Activated CD4-positive, alpha-beta T cell treated with anti-CD3 and anti-CD28 coated beads, Interleukin-2, amount 50 U/mL, for 48 hours (primary cell): ENCODE measurements at regions not wholly inside any gene's neighbourhood (a gene's known extent, or its start where the extent isn't known, plus 50 kb on each side); places are given as distances from the start of the nearest gene placed in this dataset.

Experiments used
- DNase-seq, 2 experiments: peaks; one replicate each; pipeline ENCODE4 v3.0.0-alpha.2; 2020

DNA sequence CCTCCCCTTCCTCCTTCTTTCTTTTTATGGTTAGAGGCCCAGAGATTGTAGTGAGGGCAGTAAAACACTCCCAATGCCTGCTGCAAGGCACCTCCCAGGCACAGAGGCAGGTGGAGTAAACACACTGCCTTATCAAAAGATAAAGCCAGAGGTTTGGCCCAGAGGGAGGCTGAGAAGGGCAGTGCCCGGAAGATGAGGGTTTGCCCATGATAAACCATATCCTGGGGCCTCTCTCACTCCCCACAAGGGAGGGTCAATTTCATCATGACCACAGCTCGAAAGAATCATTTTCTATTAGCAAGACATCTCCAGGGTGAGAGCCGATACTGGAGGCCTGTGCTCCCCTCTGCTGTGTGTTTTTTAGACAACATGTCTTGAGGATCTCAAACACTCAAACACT is 98.5 kb upstream of the FAM9C start:
- DNase-seq: no peak

DNA sequence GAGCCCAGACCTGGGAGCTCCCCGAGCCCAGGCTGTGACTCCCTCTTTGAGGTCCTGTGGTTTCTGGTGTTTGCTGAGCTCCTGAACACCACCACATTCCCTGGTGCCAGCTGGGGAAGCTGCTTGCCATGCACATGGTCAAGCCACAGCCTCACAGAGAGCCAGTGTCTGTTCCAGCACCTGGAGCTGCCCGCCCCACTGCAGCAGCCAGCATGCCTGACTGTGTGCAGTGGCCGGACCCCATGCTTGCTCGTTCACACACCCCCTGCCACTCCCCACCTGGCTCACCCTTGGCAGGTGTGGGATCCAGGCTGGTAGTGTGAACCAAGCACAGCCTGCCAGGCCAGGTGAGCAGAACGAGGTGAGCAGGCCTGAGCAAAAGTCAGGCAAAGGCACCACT is 95.6 kb upstream of the FAM9C start:
- DNase-seq: no peak

DNA sequence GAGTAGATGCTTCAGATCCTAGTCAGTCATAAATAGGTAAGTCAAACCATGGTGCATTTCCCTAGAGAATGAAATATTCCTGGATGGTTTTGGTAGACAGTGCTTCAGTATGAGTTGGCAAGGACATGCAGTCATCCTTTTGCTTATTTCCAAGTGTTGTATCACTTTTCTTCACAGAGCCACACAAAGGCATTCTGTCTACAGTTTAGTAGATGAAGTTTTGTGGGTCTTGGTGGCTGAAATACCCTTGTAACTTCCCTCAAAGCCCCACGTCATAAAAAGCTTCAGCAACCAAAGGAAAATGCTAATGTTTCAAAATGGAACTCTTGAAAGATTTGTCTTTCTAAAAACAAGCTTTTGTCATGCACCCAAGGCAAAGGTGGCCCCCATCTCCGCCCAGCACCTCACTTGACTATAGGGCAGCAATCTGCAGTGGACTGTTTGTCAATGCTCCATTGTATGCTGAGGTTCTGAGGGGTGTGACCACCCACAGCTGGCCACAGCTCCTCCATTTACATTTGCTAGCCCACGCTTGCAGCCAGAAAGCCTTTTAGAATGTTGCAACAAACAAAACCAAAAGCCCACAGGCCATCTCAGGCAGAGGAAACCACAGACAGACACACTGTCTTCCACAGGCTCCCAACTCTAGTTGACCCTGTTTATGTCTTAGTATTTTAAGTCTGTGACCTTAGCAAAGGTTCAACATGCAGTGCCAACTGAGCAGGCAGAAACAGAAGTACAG is 87.1 kb upstream of the FAM9C start:
- no peak for DNase-seq

DNA sequence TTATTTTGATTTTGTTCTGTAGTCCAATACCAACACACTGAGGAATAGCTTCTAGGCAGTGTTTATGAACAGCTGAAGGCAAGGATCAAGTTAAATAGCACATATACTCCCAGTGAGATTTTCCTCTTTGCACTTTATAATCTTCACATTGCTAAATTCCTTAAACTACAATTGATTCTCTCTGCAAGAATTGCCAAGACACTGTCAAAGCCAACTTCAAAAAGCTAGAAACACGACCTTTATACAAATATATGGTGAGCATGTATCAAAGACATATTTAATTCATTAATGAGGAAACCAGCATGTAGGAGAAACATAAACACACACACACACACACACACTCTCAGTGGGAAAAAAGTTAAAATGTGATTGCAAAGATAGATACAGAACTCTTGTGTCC is 86.4 kb upstream of the FAM9C start:
- no peak for DNase-seq

DNA sequence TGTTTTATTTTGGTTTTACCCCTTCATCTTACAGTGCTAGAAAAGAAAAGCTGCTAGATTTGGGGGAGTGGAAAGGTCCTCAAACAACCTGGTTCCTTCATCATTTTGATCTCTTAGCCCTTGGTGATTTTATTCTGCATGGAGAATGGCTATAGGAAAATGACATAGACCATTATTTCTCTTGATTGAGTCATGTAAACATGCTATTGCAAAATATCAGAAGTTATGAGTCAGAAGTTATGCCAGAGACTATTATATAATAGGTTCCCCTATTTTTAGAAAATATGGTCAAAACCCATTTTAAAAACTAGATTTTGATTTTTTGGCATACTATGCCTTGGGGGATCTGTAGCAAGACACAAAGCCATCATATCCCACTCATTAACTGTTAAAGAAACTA is 83.7 kb upstream of the FAM9C start:
- no peak for DNase-seq

DNA sequence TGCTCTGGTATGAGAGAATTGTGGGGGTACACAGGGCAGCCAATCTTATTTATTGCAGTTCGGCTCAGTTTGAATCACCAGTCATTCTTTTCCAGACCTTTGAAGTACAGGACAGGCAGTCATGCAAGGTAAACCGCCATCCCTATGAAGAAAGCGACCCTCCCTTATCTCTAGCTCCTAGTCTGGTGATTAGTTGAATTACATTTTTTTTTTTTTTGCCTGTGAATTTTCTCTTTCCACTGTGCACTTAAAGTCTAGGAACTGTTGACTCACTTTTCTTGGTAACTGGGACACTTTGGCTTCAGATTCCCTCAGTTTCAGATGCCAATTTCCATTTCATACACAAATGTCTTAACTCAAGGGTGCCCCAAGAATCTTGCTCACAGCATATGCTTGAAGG is 82.4 kb upstream of the FAM9C start:
- no peak for DNase-seq

DNA sequence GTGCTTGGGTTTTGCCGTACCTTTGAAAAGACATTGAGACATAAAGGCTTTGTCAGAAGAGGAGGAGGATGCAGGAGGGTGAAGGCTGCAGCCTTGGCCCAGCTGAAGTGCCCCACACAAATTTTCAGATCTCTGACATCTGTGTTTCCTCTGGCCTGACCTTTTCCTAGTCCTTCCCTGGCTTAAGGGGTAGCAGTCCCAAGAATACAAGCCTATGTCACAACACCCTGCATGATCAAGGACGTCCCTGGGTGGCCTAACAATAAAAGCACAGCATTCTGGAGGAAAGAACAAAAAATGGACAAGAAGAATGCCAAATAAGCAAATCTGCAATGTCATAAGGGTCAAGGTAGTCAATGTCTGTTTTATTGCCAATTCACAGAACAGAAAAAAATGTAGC is 80.8 kb upstream of the FAM9C start:
- no peak for DNase-seq

DNA sequence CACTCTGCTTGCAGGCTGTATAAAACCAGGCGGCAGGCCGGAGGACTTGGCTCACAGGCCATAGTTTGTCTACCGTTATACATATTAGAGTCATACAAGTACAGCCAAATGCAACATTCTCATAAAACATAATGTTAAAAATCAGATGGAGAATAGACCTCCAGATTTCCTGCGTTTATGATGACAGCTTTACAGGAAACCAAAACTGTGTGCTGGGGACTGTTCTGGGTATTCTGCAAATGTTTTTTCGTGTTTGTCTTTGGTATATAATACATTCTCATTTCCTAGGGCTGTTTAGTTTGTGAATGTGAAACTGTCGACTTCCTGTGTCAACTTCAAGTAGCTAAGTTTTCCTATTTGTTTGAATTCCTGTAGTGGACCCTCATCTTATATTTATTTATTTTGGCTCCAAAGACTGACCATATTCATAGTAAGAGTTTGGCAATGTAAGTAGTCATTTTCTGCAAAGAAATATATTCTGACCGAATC is 79.5 kb upstream of the FAM9C start:
- DNase-seq: no peak

DNA sequence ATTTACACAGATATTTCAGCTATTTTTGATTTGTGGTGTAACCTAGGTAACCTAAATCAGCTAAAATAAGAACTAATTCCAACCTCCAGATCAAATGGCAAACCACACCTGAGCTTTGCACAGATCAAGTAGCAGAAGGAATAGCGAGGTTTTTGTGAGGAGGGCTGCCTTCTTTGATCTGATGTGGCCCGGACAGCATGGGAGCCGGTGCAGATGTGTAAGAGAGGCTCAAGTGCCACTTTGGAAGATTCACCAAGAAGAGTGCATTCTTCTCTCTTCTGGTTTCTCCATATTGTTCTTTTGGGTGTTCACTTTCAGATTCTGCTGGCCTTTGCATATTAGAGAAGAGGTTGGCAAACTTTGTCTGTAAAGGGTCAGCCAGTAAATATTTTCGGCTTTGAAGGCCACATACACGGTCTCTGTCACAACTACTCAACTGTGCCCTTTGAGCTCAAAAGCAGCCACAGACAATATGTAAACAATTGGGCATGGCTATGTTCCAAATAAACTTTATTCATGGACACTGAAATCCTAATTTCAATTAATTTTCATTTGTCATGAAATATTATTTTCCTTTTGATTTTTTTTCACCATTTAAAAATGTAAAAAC is 78.9 kb upstream of the FAM9C start:
- DNase-seq: no peak

DNA sequence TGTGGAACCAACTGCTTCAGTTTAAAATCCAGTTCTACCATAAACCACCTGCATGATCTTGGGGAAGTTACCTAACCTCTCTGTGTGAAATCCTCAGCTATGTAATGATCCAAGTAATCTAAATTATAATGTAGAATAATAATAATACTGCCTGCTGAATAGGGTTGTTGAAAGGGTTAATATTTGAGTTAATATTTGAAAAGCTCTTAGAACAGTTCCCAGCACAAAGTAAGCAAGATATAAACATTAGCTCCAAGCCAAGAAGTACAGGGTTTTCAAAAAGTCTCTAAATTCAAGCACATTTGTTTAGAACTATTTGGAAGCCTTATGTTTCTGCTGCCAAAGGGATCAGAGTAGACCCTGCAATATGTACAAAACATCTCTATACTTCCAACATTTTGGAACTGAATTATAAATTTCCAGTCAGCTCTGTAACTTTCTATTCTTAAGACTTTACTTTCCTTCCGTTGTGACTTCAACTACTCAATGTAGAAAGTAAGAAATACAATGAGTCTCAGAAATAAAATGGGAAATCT is 76.7 kb upstream of the FAM9C start:
- DNase-seq: no peak

DNA sequence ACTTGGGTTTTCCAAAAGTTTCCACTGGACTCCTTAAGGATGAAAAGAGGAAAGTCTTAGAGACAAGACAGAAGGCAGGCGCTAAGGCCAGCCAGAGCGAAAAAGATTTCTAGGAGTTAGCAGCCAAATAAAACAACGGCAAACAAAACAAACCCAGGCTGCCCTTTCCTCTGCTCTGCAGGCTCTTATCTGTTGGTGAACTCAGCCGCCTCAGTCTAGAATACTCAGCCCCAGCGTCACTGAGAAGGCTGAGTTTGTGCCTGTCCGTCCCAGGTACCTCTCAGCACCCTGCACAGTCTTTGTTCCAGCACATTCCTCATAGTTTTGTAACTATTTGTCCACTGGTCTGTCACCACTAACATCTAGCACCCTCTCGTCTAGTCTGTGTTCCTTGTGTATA is 75.6 kb upstream of the FAM9C start:
- no peak for DNase-seq

DNA sequence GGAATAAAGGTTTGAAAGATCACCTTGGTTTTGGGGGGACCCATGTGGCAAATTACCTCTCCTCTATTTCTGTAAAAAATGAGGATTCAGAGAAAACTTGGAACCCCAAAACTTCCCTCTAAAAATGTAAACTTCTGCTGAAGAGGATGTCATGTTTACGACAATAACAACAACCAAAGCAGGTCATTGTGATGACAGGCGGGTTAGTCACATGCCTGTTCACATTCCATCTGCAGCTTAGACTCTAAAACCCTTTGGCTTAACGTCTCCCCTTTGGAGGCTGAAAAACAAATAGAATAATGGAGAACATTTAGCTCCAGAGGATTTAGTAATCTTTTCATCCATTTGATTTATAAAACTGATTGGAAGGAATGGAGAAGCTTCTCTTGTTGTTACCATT is 75.0 kb upstream of the FAM9C start:
- no peak for DNase-seq

DNA sequence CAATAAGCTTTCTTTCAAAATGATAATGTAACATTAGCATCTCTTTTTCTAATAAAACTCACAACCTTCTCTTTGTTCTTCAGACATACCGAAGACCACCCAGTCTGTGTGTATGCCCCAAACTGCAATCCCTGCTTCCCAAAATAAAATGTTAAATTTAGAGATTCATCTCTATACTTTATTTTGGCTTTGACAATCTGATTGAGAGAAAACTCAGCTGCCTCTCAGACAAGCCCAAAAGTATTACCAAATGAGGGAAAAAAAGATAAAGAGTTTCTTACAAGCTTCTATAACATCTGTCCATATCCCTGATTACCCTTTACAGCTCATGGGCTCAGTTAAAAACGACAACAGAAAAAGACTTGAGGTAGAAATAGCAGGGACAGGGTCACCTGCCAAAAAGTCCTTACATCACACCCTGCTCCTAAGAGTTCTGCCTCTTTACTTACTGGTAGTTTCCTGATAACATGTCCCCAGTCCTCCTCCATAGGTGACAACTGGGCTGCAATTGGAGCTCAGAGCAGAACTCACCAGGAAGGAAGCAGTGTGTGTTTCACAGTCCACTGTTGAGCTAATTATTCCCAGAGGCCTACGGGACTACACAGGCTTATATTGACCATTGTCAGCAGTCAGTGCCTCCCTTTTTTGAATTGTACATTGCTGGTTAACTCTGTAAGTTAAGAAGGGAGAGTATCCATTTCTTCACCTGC is 70.9 kb upstream of the FAM9C start:
- DNase-seq: no peak

DNA sequence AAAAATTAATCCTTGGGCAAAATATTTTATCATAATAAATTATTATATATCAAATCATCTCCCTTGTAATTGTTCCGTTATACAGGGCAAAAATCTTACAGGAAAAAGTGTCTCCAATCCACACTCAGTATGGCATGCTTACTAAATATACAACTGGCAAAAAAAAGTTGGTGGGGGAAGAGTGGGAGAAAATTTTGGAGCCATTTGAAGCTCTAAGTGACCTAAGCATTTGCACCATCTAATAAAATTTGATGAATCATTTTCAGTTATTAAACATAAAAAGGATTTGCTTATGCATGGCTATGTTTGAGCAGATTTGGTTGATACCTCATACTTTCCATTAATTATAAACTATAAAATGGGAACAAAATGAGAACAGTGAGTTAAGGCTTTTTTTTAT is 68.1 kb upstream of the FAM9C start:
- no peak for DNase-seq

DNA sequence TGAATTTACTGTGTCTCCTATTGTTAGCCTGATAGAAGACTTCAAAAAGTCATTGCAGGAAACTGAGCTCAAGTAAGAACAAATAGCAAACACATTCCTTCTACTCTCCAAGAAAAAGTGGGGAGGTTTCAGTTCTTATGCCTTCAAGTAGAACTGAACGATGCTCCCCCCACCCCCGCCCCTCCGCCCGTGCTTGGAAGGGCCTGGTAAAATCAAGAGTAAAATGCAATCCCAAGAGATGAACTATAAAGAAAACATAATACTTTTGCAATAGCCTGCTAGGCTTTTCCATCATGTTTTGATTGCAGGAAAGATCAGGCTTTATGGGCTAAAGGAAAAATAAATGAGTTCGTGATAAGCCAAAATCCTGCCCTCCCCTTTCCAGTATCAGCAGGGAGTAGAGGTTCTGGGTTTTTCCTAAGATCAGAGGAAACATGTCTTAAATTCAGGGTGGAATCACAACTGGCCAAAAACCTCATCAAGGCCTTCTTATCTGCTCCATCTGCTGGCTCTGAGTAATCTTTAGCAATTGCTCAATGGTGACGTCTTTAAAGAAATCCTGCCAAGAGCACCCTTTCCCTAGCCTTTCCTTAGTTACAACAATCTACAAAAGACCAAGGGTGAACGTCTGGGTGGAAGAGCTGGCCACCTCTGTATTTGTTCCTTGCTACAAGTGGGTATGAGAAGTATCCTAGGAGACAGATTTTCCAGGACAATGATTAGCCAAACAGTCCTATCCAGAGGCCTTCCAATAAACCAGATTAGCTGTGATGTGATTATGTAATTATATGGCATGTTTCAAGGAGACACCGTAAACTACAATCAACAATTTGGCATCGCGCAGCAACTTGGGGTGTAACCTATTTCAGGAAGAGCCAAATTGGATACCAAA is 66.3 kb upstream of the FAM9C start:
- no peak for DNase-seq

DNA sequence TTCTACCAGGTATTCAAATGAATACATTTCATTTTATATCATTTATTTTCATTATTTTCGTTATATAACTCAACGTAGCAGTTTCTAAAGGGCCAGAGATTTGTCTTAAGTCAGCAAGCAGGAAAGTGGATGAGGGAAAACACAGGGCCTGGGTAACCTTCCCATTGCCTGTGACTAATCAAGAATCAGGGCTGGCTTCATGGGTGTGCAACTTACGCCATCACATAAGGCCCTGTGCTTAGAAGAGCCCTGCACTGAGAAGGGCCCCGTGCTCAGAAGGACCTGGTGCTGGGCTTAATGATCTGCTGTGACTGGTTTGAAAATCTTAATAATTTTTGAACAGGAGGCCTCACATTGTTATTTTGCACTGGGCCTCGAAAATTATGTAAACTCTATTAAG is 65.4 kb upstream of the FAM9C start:
- DNase-seq: no peak

DNA sequence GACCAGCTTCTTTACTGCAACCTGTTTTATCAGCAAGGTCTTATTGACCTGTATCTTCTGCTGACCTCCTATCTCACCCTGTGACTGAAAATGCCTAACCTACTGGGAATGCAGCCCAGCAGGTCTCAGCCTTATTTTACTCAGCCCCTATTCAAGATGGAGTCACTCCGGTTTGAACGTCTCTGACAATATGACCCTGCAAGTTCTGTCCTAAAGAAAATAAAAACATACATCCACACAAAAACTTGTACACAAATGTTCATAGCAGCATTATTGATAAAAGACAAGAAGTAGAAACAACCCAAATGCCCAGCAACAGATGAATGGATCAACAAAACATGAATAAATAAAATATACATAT is 59.5 kb upstream of the FAM9C start:
- DNase-seq: no peak

DNA sequence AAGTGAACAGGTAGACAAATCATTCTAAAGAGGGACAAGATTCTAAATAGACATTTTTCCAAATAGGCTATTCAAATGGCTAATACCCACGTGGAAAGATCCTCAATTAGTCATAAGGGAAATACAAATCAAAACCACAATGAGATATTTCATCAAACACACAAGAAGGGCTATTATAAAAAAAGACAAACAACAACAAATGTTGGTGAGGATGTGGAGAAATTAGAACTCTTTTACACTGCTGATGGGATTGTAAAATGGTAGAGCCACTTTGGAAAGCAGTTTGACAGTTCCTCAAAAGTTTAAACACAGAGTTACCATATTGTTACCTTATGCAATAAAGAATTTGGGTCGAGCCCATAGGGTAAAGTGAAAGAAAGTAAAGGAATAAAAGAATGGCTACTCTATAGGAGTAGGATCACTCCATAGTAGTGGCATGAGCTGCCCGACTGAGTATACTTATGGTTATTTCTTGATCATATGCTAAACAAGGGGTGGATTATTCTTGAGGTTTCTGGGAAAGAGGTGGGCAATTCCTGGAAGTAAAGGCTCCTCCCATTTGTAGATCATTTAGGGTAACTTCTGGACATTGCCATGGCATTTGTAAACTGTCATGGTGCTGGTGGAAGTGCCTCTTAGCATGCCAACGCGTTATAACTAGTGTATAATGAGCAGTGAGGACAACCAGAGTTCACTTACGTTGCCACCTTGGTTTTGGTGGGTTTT is 58.9 kb upstream of the FAM9C start:
- DNase-seq: no peak

DNA sequence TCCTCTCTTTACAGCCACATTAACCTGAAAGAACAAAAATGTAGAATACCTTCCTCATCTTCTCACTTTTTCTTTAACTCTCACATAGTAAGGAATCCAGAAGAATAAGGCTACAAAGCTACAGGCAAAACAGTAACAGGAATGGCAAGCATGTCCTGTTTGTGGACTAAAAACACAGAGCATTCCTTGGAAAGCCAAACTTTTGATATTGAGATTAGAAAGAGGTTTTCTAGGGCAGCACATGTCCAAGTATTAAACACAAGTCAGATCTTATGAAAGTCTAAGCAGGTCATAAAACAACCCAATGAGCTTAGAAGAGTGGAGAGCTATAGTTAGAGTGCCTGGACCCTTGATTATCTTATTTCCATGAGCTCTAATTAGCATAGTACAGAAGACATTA is 58.2 kb upstream of the FAM9C start:
- no peak for DNase-seq

DNA sequence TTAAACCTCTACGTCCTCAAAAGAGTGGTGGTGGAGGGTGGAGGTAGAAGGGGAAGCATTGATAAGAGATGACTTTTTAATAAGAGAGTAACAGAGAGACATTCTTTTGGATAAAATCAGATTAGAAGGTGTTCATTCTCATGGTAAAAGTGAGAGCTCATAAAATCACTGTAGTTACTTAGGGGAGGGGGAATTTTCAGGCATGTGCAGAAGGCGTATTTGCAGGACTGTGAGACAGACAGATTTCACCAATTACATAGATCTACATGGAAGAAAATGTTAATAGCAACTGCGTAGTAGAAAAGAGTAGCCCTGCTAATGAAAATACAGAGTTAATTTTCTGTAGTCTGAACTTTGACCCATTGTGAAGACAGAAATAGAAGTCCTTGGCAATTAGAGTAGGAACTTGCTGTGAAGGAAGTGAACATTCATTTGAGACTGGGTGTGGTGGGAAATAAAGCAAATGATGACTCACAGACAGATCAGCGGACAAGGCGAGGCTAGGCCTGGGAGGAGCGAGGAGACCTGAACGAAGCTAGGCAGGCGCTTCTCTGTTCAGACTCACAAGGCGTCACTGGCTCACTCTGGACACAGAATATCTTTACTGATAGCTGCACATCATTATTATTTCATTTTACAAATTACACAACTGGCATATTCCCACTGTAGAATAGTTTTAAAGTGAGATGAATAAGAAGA is 57.2 kb upstream of the FAM9C start:
- DNase-seq: peak in 1 of 2 experiments; percentile 59

DNA sequence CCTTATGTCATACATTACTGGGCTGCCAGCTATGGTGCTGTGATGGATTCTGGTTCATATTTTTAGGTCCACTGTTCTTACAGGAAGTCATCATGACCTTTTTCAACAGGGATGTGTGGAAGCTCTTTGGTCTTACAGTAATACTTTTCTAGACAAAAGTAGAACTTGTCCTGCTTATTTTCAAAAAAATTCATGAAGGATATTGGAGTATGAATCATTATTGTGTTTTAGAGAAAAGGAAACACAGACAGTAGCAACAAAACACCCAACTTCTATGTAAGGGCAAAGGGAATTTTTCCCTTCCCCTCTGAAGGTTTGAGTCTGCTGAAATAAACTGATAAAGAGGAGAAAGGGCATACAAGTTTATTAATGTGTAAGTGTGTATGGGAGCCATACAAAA is 54.7 kb upstream of the FAM9C start:
- DNase-seq: no peak

DNA sequence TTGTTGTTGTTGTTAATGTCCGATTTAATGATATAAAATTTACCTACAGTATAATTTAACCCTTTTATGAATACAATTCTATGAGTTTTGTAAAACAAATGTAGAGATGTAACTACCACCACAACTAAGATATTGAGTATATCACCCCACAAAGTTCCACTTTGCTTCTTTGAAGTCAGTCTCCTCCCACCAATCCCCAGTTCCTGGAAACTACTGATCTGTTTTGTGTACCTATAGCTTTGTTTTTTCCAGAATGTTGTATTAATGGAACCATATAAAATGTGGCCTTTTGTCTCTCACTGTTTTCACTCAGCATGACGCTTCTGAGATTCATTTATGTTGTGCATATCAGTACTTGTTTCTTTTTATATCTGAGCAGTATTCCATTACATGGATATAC is 52.3 kb upstream of the FAM9C start:
- no peak for DNase-seq
